ENCODE measurements at regions not wholly inside any gene's neighbourhood (a gene's known extent, or its start where the extent isn't known, plus 50 kb on each side); places are given as distances from the start of the nearest gene placed in this dataset.

GRCh38 chr1:187270256-187270655, 441.5 kb downstream of the PLA2G4A start:
- DNase-seq (ENCODE audit: low spot score in 2 of 2), result no peak
- TF ChIP-seq POLR2A (IDR thresholded peaks at IDR 0.05) (no peak), CTCF (IDR thresholded peaks at IDR 0.05) (no peak)
- 80 to 81% methylated on average over 5 of the region's 5 CpGs for WGBS, 2 donors
- H3K4me3 ChIP-seq (ENCODE audit: low read depth, poor library complexity, severe bottlenecking), result no peak overlapping the region
- intact Hi-C loops (cut with DNase I; ENCODE audit: low total_unique reads), result no loop called here

- TF ChIP-seq POLR2A (IDR thresholded peaks at IDR 0.05) (no peak), CTCF (IDR thresholded peaks at IDR 0.05) (no peak)
- 63 to 71% methylated on average over 1 of the region's 1 CpG for WGBS, 2 donors
- intact Hi-C loops (cut with DNase I; ENCODE audit: low total_unique reads), result no loop called here
These were observed 446.6 kb downstream of the PLA2G4A start for GRCh38 chr1:187275346-187275745.

GRCh38 chr1:187275985-187276575, 447.3 kb downstream of the PLA2G4A start:
- intact Hi-C loops (cut with DNase I; ENCODE audit: low total_unique reads), result no loop called here
- DNase-seq (ENCODE audit: low spot score in 2 of 2), result no peak
- TF ChIP-seq CTCF (IDR thresholded peaks at IDR 0.05) (no peak), POLR2A (IDR thresholded peaks at IDR 0.05) (no peak)
- H3K4me3 ChIP-seq (ENCODE audit: low read depth, poor library complexity, severe bottlenecking), result no peak overlapping the region
- WGBS, 2 donors, result 54 to 55% methylated on average over 4 of the region's 4 CpGs

More at GRCh38 chr1:187275346-187275745, 446.6 kb downstream of the PLA2G4A start:
- no peak overlapping the region for H3K4me3 ChIP-seq (ENCODE audit: low read depth, poor library complexity, severe bottlenecking)
- DNase-seq (ENCODE audit: low spot score in 2 of 2), result no peak

GRCh38 chr1:187276677-187277076, 447.9 kb downstream of the PLA2G4A start:
- no peak for DNase-seq (ENCODE audit: low spot score in 2 of 2)
- TF ChIP-seq CTCF (IDR thresholded peaks at IDR 0.05), result no peak
- TF ChIP-seq POLR2A (IDR thresholded peaks at IDR 0.05), result no peak
- intact Hi-C loops (cut with DNase I; ENCODE audit: low total_unique reads), result no loop called here
- no peak overlapping the region for H3K4me3 ChIP-seq (ENCODE audit: low read depth, poor library complexity, severe bottlenecking)

GRCh38 chr1:187280031-187280430, 451.3 kb downstream of the PLA2G4A start:
- DNase-seq (ENCODE audit: low spot score in 2 of 2), result no peak
- intact Hi-C loops (cut with DNase I; ENCODE audit: low total_unique reads), result no loop called here
- no peak overlapping the region for H3K4me3 ChIP-seq (ENCODE audit: low read depth, poor library complexity, severe bottlenecking)
- TF ChIP-seq POLR2A (IDR thresholded peaks at IDR 0.05) (no peak), CTCF (IDR thresholded peaks at IDR 0.05) (no peak)

- no peak overlapping the region for H3K4me3 ChIP-seq (ENCODE audit: low read depth, poor library complexity, severe bottlenecking)
- 47 to 49% methylated on average over 2 of the region's 2 CpGs for WGBS, 2 donors
- TF ChIP-seq CTCF (IDR thresholded peaks at IDR 0.05) (no peak), POLR2A (IDR thresholded peaks at IDR 0.05) (no peak)
- intact Hi-C loops (cut with DNase I; ENCODE audit: low total_unique reads), result no loop called here
- DNase-seq (ENCODE audit: low spot score in 2 of 2), result no peak
These were observed 452.3 kb downstream of the PLA2G4A start for GRCh38 chr1:187281085-187281484.
